ENCODE measurements at regions not wholly inside any gene's neighbourhood (a gene's known extent, or its start where the extent isn't known, plus 50 kb on each side); places are given as distances from the start of the nearest gene placed in this dataset.

DNA sequence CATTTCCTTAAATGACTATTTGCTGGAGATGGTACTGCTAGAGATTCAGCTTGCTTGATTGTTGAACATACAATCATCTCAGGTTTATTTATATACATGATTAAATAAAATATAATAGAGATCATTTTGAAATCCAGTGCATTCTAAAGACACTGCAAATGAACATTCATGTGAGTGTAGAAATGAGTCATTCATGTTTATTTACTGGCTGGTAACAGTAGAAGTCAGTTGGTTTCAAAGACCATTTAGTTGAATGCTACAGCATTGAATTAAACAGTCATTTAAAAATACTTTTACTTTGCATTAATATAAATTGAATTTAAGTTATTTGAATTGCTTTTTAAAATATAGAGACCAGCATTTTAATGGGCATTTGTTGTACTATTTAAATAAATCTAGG lies 551.9 kb upstream of the GOLIM4 start:
- TF ChIP-seq CTCF (IDR thresholded peaks at IDR 0.05), result no peak
- no peak for TF ChIP-seq POLR2A (IDR thresholded peaks at IDR 0.05)

Measured in right lobe of liver (tissue), 4 donors.